GM18868 (cell line): ENCODE measurements at regions not wholly inside any gene's neighbourhood (a gene's known extent, or its start where the extent isn't known, plus 50 kb on each side); places are given as distances from the start of the nearest gene placed in this dataset.
A peak's percentile ranks its signal among the peaks of the same experiment; 100 is the strongest.
"Not testable (repeated sequence)": the region's sequence is repeated elsewhere in the genome, so short reads cannot be mapped to it uniquely, and the experiment has no call there.

Experiments
- ATAC-seq: cut with Tn5 transposase; IDR thresholded peaks from one replicate; pipeline ENCODE4 v1.9.1; 2021; ENCODE audit warnings: mild to moderate bottlenecking, moderate library complexity; ENCODE audit not compliant: unreplicated experiment

DNA sequence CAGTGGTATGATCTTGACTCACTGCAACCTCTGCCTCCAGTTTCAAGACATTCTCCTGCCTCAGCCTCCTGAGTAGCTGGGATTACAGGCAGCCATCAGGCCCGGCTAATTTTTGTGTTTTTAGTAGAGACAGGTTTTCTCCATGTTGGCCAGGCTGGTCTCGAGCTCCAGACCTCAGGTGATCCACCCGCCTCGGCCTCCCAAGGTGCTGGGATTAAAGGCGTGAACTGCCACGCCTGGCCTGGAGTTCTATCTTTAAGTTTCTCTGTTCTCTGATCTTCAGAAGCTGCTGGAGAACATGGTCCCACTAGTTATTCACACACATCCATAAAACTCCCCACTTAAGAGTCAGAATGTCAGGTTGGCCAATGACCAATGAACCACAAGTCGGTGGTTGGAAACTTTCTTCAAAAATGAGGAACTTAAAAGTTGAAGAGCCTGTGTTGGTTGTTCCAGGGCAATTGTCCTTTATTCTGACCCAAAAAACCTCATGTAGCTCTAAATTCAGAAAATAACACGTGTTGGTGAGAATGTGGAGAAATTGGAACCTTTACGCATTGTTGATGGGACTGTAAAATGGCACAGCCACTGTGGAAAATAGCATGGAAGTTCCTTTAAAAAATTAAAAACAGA lies 55.9 kb upstream of the PIK3CB start:
- ATAC-seq: no peak

DNA sequence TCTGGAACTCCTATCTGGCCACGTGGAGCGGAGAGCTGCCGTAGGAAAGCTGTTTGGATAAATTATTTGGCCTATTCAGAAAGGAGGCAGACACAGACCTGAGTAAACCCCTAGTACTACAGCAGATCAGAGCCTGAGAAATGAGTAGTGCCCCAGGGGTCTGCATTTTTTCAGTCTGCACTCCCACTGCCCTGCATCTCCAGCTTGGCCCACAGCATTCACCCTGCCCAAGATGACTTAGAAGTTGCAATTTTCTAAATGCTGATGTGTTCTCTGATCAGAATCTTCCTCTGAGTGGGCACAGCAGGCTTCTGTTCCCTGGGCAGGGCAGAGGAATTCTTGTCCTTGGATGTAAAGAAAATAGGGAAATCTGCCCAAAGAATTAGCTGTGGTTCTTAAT lies 55.1 kb upstream of the PIK3CB start:
- no peak for ATAC-seq

DNA sequence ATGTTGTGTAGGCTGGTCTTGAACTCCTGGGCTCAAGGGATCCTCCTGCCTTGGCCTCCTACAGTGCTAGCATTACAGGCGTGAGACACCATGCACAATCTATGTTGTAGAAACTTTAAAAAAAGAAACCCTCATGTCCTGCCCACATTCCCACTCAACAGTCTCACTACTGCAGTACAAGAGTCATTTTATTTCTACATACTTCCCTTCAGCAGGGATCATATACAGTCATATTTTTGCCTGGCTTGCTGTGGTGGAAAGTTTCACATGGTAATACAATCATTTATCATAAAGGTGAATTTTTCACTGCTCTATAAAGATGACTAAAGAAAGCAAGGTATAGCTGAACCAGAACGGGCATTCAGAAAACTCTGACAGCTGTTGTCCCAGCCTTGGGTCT lies 53.8 kb upstream of the PIK3CB start:
- ATAC-seq: peak; percentile 50

DNA sequence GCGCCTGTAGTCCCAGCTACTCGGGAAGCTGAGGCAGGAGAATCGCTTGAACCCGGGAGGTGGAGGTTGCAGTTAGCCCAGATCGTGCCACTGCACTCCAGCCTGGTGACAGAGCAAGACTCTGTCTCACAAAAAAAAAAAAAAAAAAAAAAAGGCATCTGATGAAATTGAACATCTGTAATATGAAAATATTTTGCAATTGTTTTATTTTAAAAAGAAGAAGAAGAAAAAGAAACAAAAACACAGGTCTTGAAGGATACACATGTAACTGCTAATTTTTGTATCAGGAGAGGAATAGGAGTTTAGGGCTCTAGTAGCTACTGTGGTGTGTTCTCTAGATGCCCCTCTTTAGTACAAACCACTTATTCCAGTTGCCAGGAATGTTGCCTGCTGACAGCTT lies 51.4 kb upstream of the PIK3CB start:
- not testable (repeated sequence) for ATAC-seq
